ENCODE measurements at regions not wholly inside any gene's neighbourhood (a gene's known extent, or its start where the extent isn't known, plus 50 kb on each side); places are given as distances from the start of the nearest gene placed in this dataset.
A peak's percentile ranks its signal among the peaks of the same experiment; 100 is the strongest.

GRCh38 chr22:19596680-19597398 lies 72.6 kb upstream of the CLDN5 start:
- Histone ChIP-seq H2AFZ (ENCODE audit: insufficient read depth, low read depth, low read length, poor library complexity, severe bottlenecking) (peak overlapping the region; percentile 45), H3K9ac (ENCODE audit: low read length) (peak overlapping the region; percentile 6), H3K27me3 (replicated peaks in 1 of 4; ENCODE audit: control extremely low read depth in 1 of 4, control insufficient read depth in 3 of 4, insufficient read depth in 4 of 4, low read length in 3 of 4) (peaks cover 0 to 4% (median 0%) of the 10 kb centered on the region in 4 experiments), H3K36me3 (replicated peaks in 1 of 2; ENCODE audit: control extremely low read depth in 1 of 2, control insufficient read depth in 1 of 2, extremely low read depth in 1 of 2, insufficient read depth in 2 of 2, low read length in 1 of 2) (no peaks in the 10 kb centered on the region), H3K4me2 (replicated peaks; ENCODE audit: low read depth, low read length, poor library complexity, severe bottlenecking) (peak overlapping the region; percentile 47), H3K9me3 (ENCODE audit: control extremely low read depth in 1 of 3, control insufficient read depth in 2 of 3, insufficient read depth in 1 of 3, low read length in 2 of 3) (no peaks in the 10 kb centered on the region), H4K20me1 (ENCODE audit: control insufficient read depth, insufficient read depth, low read length, poor library complexity, severe bottlenecking) (no peaks in the 10 kb centered on the region), H3K27ac (ENCODE audit: low read length in 2 of 2) (peak overlapping the region in 1 of 2 donors; percentile 18), H3K4me1 (ENCODE audit: control insufficient read depth in 2 of 2, insufficient read depth in 2 of 2, low read length in 2 of 2) (peaks cover 19 to 23% of the 10 kb centered on the region in 2 donors), H3K79me2 (ENCODE audit: control insufficient read depth, insufficient read depth, low read length) (no peaks in the 10 kb centered on the region), H3K4me3 (ENCODE audit: control extremely low read depth in 1 of 5, extremely low read depth in 1 of 5, insufficient read depth in 1 of 5, low read depth in 2 of 5, low read length in 4 of 5) (no peak overlapping the region)
- Mint-ChIP-seq H3K9me3 (ENCODE audit: insufficient read depth) (no peaks in the 10 kb centered on the region), H3K4me1 (peaks cover 23% of the 10 kb centered on the region), H3K4me3 (peak overlapping the region; percentile 6), H3K27me3 (no peaks in the 10 kb centered on the region), H3K27ac (peak overlapping the region; percentile 17)
- WGBS (ENCODE audit: insufficient coverage): 85% methylated on average over 18 of the region's 20 CpGs
- no peak for TF ChIP-seq CTCF (IDR thresholded peaks at IDR 0.05)
- no peak for TF ChIP-seq EZH2 (IDR thresholded peaks at IDR 0.05; ENCODE audit: borderline replicate concordance, insufficient read depth, low read depth, low read length, poor library complexity, severe bottlenecking)
- ATAC-seq (ENCODE audit: low read depth) (no peak), DNase-seq (no peak)
- ChIA-PET POLR2A (interaction anchor here (0.7 kb wide), 1 partner anchor 26 kb away, joined by 5 read pairs; no protein-coding TSS in a partner anchor), CTCF (no interaction called here)
- intact Hi-C loops (cut with micrococcal nuclease): no loop called here

- Histone ChIP-seq H4K20me1 (ENCODE audit: control insufficient read depth, insufficient read depth, low read length, poor library complexity, severe bottlenecking) (no peaks in the 10 kb centered on the region), H3K4me2 (replicated peaks; ENCODE audit: low read depth, low read length, poor library complexity, severe bottlenecking) (peak overlapping the region; percentile 47), H3K27ac (ENCODE audit: low read length in 2 of 2) (peak overlapping the region in 1 of 2 donors; percentile 18), H3K79me2 (ENCODE audit: control insufficient read depth, insufficient read depth, low read length) (no peaks in the 10 kb centered on the region), H3K9ac (ENCODE audit: low read length) (peak overlapping the region; percentile 6), H3K9me3 (ENCODE audit: control extremely low read depth in 1 of 3, control insufficient read depth in 2 of 3, insufficient read depth in 1 of 3, low read length in 2 of 3) (no peaks in the 10 kb centered on the region), H3K4me3 (ENCODE audit: control extremely low read depth in 1 of 5, extremely low read depth in 1 of 5, insufficient read depth in 1 of 5, low read depth in 2 of 5, low read length in 4 of 5) (no peak overlapping the region), H3K36me3 (replicated peaks in 1 of 2; ENCODE audit: control extremely low read depth in 1 of 2, control insufficient read depth in 1 of 2, extremely low read depth in 1 of 2, insufficient read depth in 2 of 2, low read length in 1 of 2) (no peaks in the 10 kb centered on the region), H2AFZ (ENCODE audit: insufficient read depth, low read depth, low read length, poor library complexity, severe bottlenecking) (peak overlapping the region; percentile 45), H3K4me1 (ENCODE audit: control insufficient read depth in 2 of 2, insufficient read depth in 2 of 2, low read length in 2 of 2) (peaks cover 19 to 23% of the 10 kb centered on the region in 2 donors), H3K27me3 (replicated peaks in 1 of 4; ENCODE audit: control extremely low read depth in 1 of 4, control insufficient read depth in 3 of 4, insufficient read depth in 4 of 4, low read length in 3 of 4) (peaks cover 0 to 4% (median 0%) of the 10 kb centered on the region in 4 experiments)
- no peak for DNase-seq
- ATAC-seq (ENCODE audit: low read depth): peak; percentile 28
- 46% methylated on average over 4 of the region's 7 CpGs for WGBS (ENCODE audit: insufficient coverage)
- Mint-ChIP-seq H3K4me3 (peak overlapping the region; percentile 6), H3K27me3 (no peaks in the 10 kb centered on the region), H3K9me3 (ENCODE audit: insufficient read depth) (no peaks in the 10 kb centered on the region), H3K4me1 (peaks cover 23% of the 10 kb centered on the region), H3K27ac (peak overlapping the region; percentile 17)
- no peak for TF ChIP-seq CTCF (IDR thresholded peaks at IDR 0.05)
- no peak for TF ChIP-seq EZH2 (IDR thresholded peaks at IDR 0.05; ENCODE audit: borderline replicate concordance, insufficient read depth, low read depth, low read length, poor library complexity, severe bottlenecking)
- intact Hi-C loops (cut with micrococcal nuclease): no loop called here
- ChIA-PET POLR2A (interaction anchor here (0.7 kb wide), 1 partner anchor 26 kb away, joined by 5 read pairs; no protein-coding TSS in a partner anchor), CTCF (no interaction called here)
These were observed 73.2 kb upstream of the CLDN5 start for GRCh38 chr22:19597399-19597735.
